ENCODE measurements at regions not wholly inside any gene's neighbourhood (a gene's known extent, or its start where the extent isn't known, plus 50 kb on each side); places are given as distances from the start of the nearest gene placed in this dataset.

DNA sequence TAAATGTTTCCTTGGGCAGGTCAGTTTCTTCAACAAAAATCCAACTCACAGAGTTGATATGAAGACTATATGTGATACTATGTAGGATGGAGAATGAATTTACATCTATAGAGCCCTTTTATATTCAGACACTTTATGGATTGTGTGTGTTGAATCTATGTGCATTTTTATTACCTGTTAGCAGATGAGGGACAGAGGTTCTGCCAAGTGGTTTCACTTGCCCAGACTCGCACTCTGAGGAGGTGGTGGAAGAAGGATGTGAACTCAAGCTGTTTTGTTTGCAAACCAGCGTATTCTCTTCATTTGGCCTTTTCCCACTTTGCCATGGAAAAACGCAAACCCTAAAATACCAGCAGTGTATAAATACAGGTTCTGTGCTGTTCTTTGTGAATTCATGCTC, 237.6 kb downstream of the TDRD15 start:
- TF ChIP-seq, protein P1, sequence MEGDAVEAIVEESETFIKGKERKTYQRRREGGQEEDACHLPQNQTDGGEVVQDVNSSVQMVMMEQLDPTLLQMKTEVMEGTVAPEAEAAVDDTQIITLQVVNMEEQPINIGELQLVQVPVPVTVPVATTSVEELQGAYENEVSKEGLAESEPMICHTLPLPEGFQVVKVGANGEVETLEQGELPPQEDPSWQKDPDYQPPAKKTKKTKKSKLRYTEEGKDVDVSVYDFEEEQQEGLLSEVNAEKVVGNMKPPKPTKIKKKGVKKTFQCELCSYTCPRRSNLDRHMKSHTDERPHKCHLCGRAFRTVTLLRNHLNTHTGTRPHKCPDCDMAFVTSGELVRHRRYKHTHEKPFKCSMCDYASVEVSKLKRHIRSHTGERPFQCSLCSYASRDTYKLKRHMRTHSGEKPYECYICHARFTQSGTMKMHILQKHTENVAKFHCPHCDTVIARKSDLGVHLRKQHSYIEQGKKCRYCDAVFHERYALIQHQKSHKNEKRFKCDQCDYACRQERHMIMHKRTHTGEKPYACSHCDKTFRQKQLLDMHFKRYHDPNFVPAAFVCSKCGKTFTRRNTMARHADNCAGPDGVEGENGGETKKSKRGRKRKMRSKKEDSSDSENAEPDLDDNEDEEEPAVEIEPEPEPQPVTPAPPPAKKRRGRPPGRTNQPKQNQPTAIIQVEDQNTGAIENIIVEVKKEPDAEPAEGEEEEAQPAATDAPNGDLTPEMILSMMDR (IDR thresholded peaks at IDR 0.05; ENCODE audit: insufficient read depth, low read length, poor library complexity, severe bottlenecking), result no peak
- no peak for TF ChIP-seq EZH2phosphoT487 (conservative IDR thresholded peaks at IDR 0.05; ENCODE audit: low read length)
